Adrenal gland (tissue), 9 donors: ENCODE measurements at regions not wholly inside any gene's neighbourhood (a gene's known extent, or its start where the extent isn't known, plus 50 kb on each side); places are given as distances from the start of the nearest gene placed in this dataset.

ENCODE experiments used
- DNase-seq, 7 donors: peaks; one replicate each; pipeline ENCODE4 v3.0.0-alpha.2; 2019 to 2020
- H3K27ac ChIP-seq, 5 donors: fragments of 200-600 bp; sonication (generic) in 4 of 5; 1 replicate in 3 of 5; 2 replicates in 2 of 5; pipeline versions ENCODE4 v1.5.1 to v1.8.0; 2016 to 2020; ENCODE audit warnings: mild to moderate bottlenecking in 1 of 5
- H3K27me3 ChIP-seq: fragments of 200-600 bp; 2 replicates; pipeline ENCODE4 v1.8.0; 2021
- H3K36me3 ChIP-seq, 2 donors: fragments of 200-600 bp; replicated peaks in 1 of 2; 1 replicate in 1 of 2; 2 replicates in 1 of 2; pipeline versions ENCODE4 v1.5.1 to v1.8.0; 2018 to 2022
- H3K4me1 ChIP-seq, 2 donors: fragments of 200-600 bp; replicated peaks in 1 of 2; 1 replicate in 1 of 2; 2 replicates in 1 of 2; pipeline versions ENCODE4 v1.5.1 to v1.8.0; 2018 to 2021
- H3K4me3 ChIP-seq, 4 donors: fragments of 200-600 bp; sonication (generic) in 3 of 4; one replicate each; pipeline ENCODE4 v1.5.1; 2016 to 2018
- H3K9me3 ChIP-seq, 3 donors: fragments of 200-600 bp; sonication (generic) in 1 of 3; replicated peaks in 1 of 3; 1 replicate in 2 of 3; 2 replicates in 1 of 3; pipeline versions ENCODE4 v1.5.1 to v1.8.0; 2016 to 2021
- POLR2A ChIP-seq, 2 donors: fragments of 450-650 bp; IDR thresholded peaks; one replicate each; pipeline ENCODE4 v1.6.1; 2017; ENCODE audit warnings: antibody characterized with exemption in 2 of 2, mild to moderate bottlenecking in 2 of 2, moderate library complexity in 1 of 2
- WGBS, 4 donors: extraction: QIAGEN DNeasy Blood & Tissue Kit in 2 of 4; methylation state at CpG; one replicate each; pipeline versions ENCODE4 v1.1.5 to v1.1.7; 2013 to 2017; 5-methylcytosine and 5-hydroxymethylcytosine counted together
- intact Hi-C, 2 donors: fragments of 100-400 bp; cut with DNase I; formaldehyde crosslinking; loops; one replicate each; pipeline versions ENCODE4 v1.14.1 to v1.15.0; 2022 to 2023
- TF ChIP-seq, protein P1 (sequence below), 6 experiments: fragments of 450-650 bp in 4 of 6; fragments of 200-600 bp in 2 of 6; sonication (generic) in 1 of 6; IDR thresholded peaks; 1 replicate in 5 of 6; 2 replicates in 1 of 6; pipeline versions ENCODE4 v1.5.1 to v1.8.0; 2016 to 2021; ENCODE audit warnings: antibody characterized with exemption in 6 of 6, mild to moderate bottlenecking in 2 of 6, moderate library complexity in 1 of 6
- donor health status: healthy with polysubstance abuse.
- donor health status: Bipolar disorder and iron deficiency.
- donor health status: DM: yes; HTN: yes; CAD: no.
- donor health status: DM: no; HTN: no; CAD: no.
- donor health status: DM: no; HTN: no; CAD: no.

- DNase-seq: no peak
- Histone ChIP-seq H3K27me3 (no peaks in the 10 kb centered on the region), H3K27ac (no peak overlapping the region), H3K4me1 (peaks cover 0 to 8% of the 10 kb centered on the region in 2 donors), H3K9me3 (no peaks in the 10 kb centered on the region), H3K36me3 (no peaks in the 10 kb centered on the region), H3K4me3 (no peak overlapping the region)
- TF ChIP-seq, protein P1, sequence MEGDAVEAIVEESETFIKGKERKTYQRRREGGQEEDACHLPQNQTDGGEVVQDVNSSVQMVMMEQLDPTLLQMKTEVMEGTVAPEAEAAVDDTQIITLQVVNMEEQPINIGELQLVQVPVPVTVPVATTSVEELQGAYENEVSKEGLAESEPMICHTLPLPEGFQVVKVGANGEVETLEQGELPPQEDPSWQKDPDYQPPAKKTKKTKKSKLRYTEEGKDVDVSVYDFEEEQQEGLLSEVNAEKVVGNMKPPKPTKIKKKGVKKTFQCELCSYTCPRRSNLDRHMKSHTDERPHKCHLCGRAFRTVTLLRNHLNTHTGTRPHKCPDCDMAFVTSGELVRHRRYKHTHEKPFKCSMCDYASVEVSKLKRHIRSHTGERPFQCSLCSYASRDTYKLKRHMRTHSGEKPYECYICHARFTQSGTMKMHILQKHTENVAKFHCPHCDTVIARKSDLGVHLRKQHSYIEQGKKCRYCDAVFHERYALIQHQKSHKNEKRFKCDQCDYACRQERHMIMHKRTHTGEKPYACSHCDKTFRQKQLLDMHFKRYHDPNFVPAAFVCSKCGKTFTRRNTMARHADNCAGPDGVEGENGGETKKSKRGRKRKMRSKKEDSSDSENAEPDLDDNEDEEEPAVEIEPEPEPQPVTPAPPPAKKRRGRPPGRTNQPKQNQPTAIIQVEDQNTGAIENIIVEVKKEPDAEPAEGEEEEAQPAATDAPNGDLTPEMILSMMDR (IDR thresholded peaks at IDR 0.05): no peak
- no peak for TF ChIP-seq POLR2A (IDR thresholded peaks at IDR 0.05)
- intact Hi-C loops: no loop called here
Observed at GRCh38 chr2:38201784-38202183, 125.8 kb upstream of the CYP1B1 start.

- no peaks in the 10 kb centered on the region for H3K27me3 ChIP-seq
- no peak for TF ChIP-seq POLR2A (IDR thresholded peaks at IDR 0.05)
- TF ChIP-seq, protein P1 (IDR thresholded peaks at IDR 0.05): no peak
- 62 to 75% (median 67%) methylated on average over 3 of the region's 3 CpGs for WGBS, 4 donors
- H3K27ac ChIP-seq: peak overlapping the region in 1 of 5 donors; percentile 26
- no peaks in the 10 kb centered on the region for H3K9me3 ChIP-seq
- intact Hi-C loops: no loop called here
- no peak overlapping the region for H3K4me3 ChIP-seq
- H3K4me1 ChIP-seq: peaks cover 0 to 8% of the 10 kb centered on the region in 2 donors
- peak in 1 of 7 donors; percentile 21 for DNase-seq
- no peaks in the 10 kb centered on the region for H3K36me3 ChIP-seq
Observed at GRCh38 chr2:38200598-38200997, 124.6 kb upstream of the CYP1B1 start.

- no peak for TF ChIP-seq POLR2A (IDR thresholded peaks at IDR 0.05)
- TF ChIP-seq, protein P1 (IDR thresholded peaks at IDR 0.05): no peak
- Histone ChIP-seq H3K4me1 (peaks cover 0 to 8% of the 10 kb centered on the region in 2 donors), H3K27me3 (no peaks in the 10 kb centered on the region), H3K4me3 (no peak overlapping the region), H3K36me3 (no peaks in the 10 kb centered on the region), H3K9me3 (no peaks in the 10 kb centered on the region), H3K27ac (no peak overlapping the region)
- intact Hi-C loops: no loop called here
- WGBS, 4 donors: 86 to 100% (median 94%) methylated on average over 1 of the region's 1 CpG
- no peak for DNase-seq
Observed at GRCh38 chr2:38199127-38199526, 123.2 kb upstream of the CYP1B1 start.

GRCh38 chr2:38194751-38195150 is 118.8 kb upstream of the CYP1B1 start:
- no peak for TF ChIP-seq POLR2A (IDR thresholded peaks at IDR 0.05)
- TF ChIP-seq, protein P1 (IDR thresholded peaks at IDR 0.05): no peak
- DNase-seq: no peak
- Histone ChIP-seq H3K9me3 (no peaks in the 10 kb centered on the region), H3K36me3 (no peaks in the 10 kb centered on the region), H3K4me3 (no peak overlapping the region), H3K27ac (no peak overlapping the region), H3K27me3 (no peaks in the 10 kb centered on the region), H3K4me1 (peaks cover 0 to 4% of the 10 kb centered on the region in 2 donors)
- 91 to 96% (median 93%) methylated on average over 5 of the region's 5 CpGs for WGBS, 4 donors
- intact Hi-C loops: no loop called here
